Endodermal cell (in vitro differentiated cells): ENCODE measurements at regions not wholly inside any gene's neighbourhood (a gene's known extent, or its start where the extent isn't known, plus 50 kb on each side); places are given as distances from the start of the nearest gene placed in this dataset.

Experiments used
- DNase-seq: peaks from one replicate; pipeline ENCODE4 v3.0.0-alpha.2; 2017
- H3K27ac ChIP-seq: 2 replicates; pipeline ENCODE4 v1.5.1; 2013; ENCODE audit warnings: mild to moderate bottlenecking, low read depth, low read length, moderate library complexity
- H3K27me3 ChIP-seq: 2 replicates; pipeline ENCODE4 v1.6.1; 2013; ENCODE audit warnings: mild to moderate bottlenecking, low read length, moderate library complexity; ENCODE audit not compliant: insufficient read depth, control insufficient read depth, poor library complexity, severe bottlenecking
- H3K36me3 ChIP-seq: 2 replicates; pipeline ENCODE4 v1.7.0; 2013; ENCODE audit warnings: mild to moderate bottlenecking, low read length, moderate library complexity; ENCODE audit not compliant: control insufficient read depth, insufficient read depth
- H3K4me1 ChIP-seq: one replicate; pipeline ENCODE4 v1.7.0; 2013; ENCODE audit warnings: low read length; ENCODE audit not compliant: control insufficient read depth, insufficient read depth
- H3K4me3 ChIP-seq: 2 replicates; pipeline ENCODE4 v1.5.1; 2013; ENCODE audit warnings: mild to moderate bottlenecking, low read length, moderate library complexity
- H3K9ac ChIP-seq: 2 replicates; pipeline ENCODE4 v1.6.1; 2013; ENCODE audit warnings: mild to moderate bottlenecking, low read length, moderate library complexity; ENCODE audit not compliant: poor library complexity, severe bottlenecking; ENCODE audit errors: extremely low read depth
- H3K9me3 ChIP-seq: 2 replicates; pipeline ENCODE4 v1.6.1; 2013; ENCODE audit warnings: mild to moderate bottlenecking, low read length, moderate library complexity; ENCODE audit not compliant: control insufficient read depth
- H3K27ac Mint-ChIP-seq: 2 replicates; pipeline ENCODE4 v1.8.0; 2020; ENCODE audit warnings: mixed read lengths
- H3K27me3 Mint-ChIP-seq: 2 replicates; pipeline ENCODE4 v1.8.0; 2021; ENCODE audit warnings: mild to moderate bottlenecking, mixed read lengths; ENCODE audit not compliant: insufficient read depth
- H3K36me3 Mint-ChIP-seq: 2 replicates; pipeline ENCODE4 v1.8.0; 2020; ENCODE audit warnings: low read depth, mixed read lengths
- H3K4me1 Mint-ChIP-seq: 2 replicates; pipeline ENCODE4 v1.8.0; 2020; ENCODE audit warnings: mixed read lengths
- H3K4me3 Mint-ChIP-seq: 2 replicates; pipeline ENCODE4 v1.8.0; 2020; ENCODE audit warnings: mild to moderate bottlenecking, moderate library complexity, mixed read lengths
- H3K9me3 Mint-ChIP-seq: 2 replicates; pipeline ENCODE4 v1.8.0; 2020; ENCODE audit warnings: mild to moderate bottlenecking, mixed read lengths
- WGBS, 2 experiments: methylation state at CpG; one replicate each; pipeline versions ENCODE4 v1.1.5 to v1.1.7; 2013; ENCODE audit warnings: missing lambda C conversion rate in 2 of 2, mixed read lengths in 1 of 2; ENCODE audit not compliant: insufficient coverage in 1 of 2, insufficient read length in 1 of 2; 5-methylcytosine and 5-hydroxymethylcytosine counted together
- TF ChIP-seq, protein P1 (sequence below): fragments of 200-600 bp; sonication (generic); conservative IDR thresholded peaks from 2 replicates; pipeline ENCODE4 v1.5.0; 2021; ENCODE audit warnings: antibody characterized with exemption, mild to moderate bottlenecking

DNA sequence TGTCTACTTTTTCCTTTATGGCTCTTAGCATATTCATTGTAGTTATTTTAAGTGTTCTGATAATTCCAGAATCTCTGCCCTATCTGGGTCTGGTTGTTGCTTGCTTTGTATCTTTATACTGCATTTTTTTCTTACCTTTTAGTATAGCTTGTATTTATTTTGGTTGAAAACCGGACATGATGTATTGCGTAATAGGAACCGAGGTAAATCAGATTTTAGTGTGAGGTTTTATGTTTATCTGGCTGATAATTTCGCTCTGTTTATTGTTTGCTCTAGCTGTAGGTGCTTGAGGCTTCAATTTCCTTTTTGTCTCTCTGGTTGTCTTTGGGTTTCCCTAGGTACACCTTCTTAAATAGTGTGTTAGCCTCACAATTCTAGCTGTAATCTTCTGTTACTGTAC is 263.8 kb upstream of the LCORL start:
- no peak overlapping the region for H3K9ac ChIP-seq
- no peaks in the 10 kb centered on the region for H3K4me1 Mint-ChIP-seq
- H3K9me3 ChIP-seq, result peaks cover 6% of the 10 kb centered on the region
- H3K36me3 Mint-ChIP-seq, result no peaks in the 10 kb centered on the region
- no peaks in the 10 kb centered on the region for H3K4me1 ChIP-seq
- H3K9me3 Mint-ChIP-seq, result peaks cover 11% of the 10 kb centered on the region
- no peak for DNase-seq
- H3K4me3 ChIP-seq, result no peak overlapping the region
- H3K27me3 Mint-ChIP-seq, result no peaks in the 10 kb centered on the region
- H3K27me3 ChIP-seq, result no peaks in the 10 kb centered on the region
- TF ChIP-seq, protein P1, sequence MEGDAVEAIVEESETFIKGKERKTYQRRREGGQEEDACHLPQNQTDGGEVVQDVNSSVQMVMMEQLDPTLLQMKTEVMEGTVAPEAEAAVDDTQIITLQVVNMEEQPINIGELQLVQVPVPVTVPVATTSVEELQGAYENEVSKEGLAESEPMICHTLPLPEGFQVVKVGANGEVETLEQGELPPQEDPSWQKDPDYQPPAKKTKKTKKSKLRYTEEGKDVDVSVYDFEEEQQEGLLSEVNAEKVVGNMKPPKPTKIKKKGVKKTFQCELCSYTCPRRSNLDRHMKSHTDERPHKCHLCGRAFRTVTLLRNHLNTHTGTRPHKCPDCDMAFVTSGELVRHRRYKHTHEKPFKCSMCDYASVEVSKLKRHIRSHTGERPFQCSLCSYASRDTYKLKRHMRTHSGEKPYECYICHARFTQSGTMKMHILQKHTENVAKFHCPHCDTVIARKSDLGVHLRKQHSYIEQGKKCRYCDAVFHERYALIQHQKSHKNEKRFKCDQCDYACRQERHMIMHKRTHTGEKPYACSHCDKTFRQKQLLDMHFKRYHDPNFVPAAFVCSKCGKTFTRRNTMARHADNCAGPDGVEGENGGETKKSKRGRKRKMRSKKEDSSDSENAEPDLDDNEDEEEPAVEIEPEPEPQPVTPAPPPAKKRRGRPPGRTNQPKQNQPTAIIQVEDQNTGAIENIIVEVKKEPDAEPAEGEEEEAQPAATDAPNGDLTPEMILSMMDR, result no peak
- no peaks in the 10 kb centered on the region for H3K36me3 ChIP-seq
- WGBS, 2 experiments, result 88% methylated on average over 4 of the region's 4 CpGs; no CpG with 5 or more reads in 1 of the 2 experiments
- H3K27ac Mint-ChIP-seq, result no peak overlapping the region
- H3K4me3 Mint-ChIP-seq, result no peak overlapping the region
- H3K27ac ChIP-seq, result no peak overlapping the region

DNA sequence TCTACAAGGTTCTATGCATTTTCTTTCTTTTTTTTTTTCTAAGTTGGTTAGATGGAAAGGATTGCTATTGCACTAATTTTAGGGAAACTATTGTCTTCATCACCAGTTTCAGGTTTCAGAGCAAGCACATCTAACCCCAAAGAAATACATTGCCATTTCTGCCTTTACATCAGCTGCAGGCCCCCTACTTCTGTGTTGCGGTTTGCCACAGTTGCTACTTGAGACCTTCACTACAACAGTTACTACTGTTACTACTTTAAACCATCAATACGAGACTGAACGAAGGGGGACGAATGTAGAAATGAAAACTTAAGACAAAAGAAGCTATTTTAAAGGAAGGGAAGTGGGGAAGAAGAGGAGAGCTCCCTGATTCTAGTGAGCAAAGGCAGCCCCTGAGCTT is 256.7 kb upstream of the LCORL start:
- WGBS, 2 experiments, result 93 to 100% methylated on average over 1 to 4 of the region's 4 CpGs
- Mint-ChIP-seq H3K9me3 (peaks cover 6% of the 10 kb centered on the region), H3K27me3 (no peaks in the 10 kb centered on the region)

DNA sequence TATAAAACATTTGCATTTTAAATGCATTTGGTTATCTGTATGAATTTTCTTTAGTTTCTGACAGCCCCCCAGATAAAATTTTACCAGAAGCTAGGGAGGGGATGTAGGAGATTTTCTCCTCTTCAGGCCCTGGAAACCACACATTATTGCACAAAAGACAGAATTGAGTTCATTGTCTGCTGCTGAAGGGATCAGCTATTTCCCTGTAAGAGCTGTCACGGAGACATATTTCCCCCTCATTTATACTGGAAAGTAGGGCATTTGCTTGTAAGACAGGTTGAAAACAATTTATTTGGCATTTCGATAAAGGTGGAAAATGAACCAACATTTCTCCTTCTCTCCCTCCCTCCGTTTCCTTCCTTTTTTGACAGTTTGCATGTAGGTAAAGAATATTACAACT is 241.3 kb upstream of the LCORL start:
- H3K4me1 ChIP-seq, result no peaks in the 10 kb centered on the region
- no peaks in the 10 kb centered on the region for H3K27me3 Mint-ChIP-seq
- no peaks in the 10 kb centered on the region for H3K4me1 Mint-ChIP-seq
- no peak overlapping the region for H3K4me3 Mint-ChIP-seq
- H3K27me3 ChIP-seq, result no peaks in the 10 kb centered on the region
- H3K9me3 Mint-ChIP-seq, result peaks cover 38% of the 10 kb centered on the region
- WGBS, 2 experiments, result 60 to 79% methylated on average over 1 to 2 of the region's 3 CpGs
- no peak overlapping the region for H3K4me3 ChIP-seq
- H3K27ac Mint-ChIP-seq, result no peak overlapping the region
- H3K9me3 ChIP-seq, result no peaks in the 10 kb centered on the region
- no peaks in the 10 kb centered on the region for H3K36me3 ChIP-seq
- H3K27ac ChIP-seq, result no peak overlapping the region
- peaks cover 3% of the 10 kb centered on the region for H3K36me3 Mint-ChIP-seq
- TF ChIP-seq, protein P1, result no peak
- no peak for DNase-seq
- no peak overlapping the region for H3K9ac ChIP-seq

More for the DNA sequence above, 256.7 kb upstream of the LCORL start:
- Histone ChIP-seq H3K9me3 (peaks cover 6% of the 10 kb centered on the region), H3K36me3 (no peaks in the 10 kb centered on the region), H3K4me3 (no peak overlapping the region), H3K9ac (no peak overlapping the region), H3K27ac (no peak overlapping the region), H3K4me1 (no peaks in the 10 kb centered on the region), H3K27me3 (no peaks in the 10 kb centered on the region)
- no peaks in the 10 kb centered on the region for H3K36me3 Mint-ChIP-seq
- H3K4me1 Mint-ChIP-seq, result no peaks in the 10 kb centered on the region
- TF ChIP-seq, protein P1, result no peak
- H3K27ac Mint-ChIP-seq, result no peak overlapping the region
- H3K4me3 Mint-ChIP-seq, result no peak overlapping the region
- no peak for DNase-seq
